Heart right ventricle (tissue), 16 donors: ENCODE measurements at regions not wholly inside any gene's neighbourhood (a gene's known extent, or its start where the extent isn't known, plus 50 kb on each side); places are given as distances from the start of the nearest gene placed in this dataset.
"Not testable (repeated sequence)": the region's sequence is repeated elsewhere in the genome, so short reads cannot be mapped to it uniquely, and the experiment has no call there.

Experiments used
- ATAC-seq, 8 donors: fragments of 200-7000 bp; cut with Tn5 transposase; one replicate each; pipeline ENCODE4 v1.9.1; 2020; ENCODE audit warnings: mild to moderate bottlenecking in 8 of 8, moderate library complexity in 8 of 8, moderate number of reproducible peaks in 1 of 8
- DNase-seq, 2 donors: peaks; one replicate each; pipeline ENCODE4 v3.0.0-alpha.2; 2020
- H3K27ac ChIP-seq, 10 donors: fragments of 200-600 bp; sonication (generic) in 2 of 10; one replicate each; pipeline versions ENCODE4 v1.5.0 to v1.8.0; 2020 to 2022; ENCODE audit warnings: mild to moderate bottlenecking in 3 of 10
- H3K27me3 ChIP-seq, 7 donors: fragments of 200-600 bp; one replicate each; pipeline ENCODE4 v1.8.0; 2021 to 2022; ENCODE audit warnings: mild to moderate bottlenecking in 2 of 7
- H3K36me3 ChIP-seq, 9 donors: fragments of 200-600 bp; sonication (generic) in 1 of 9; one replicate each; pipeline versions ENCODE4 v1.5.0 to v1.8.0; 2020 to 2022; ENCODE audit warnings: mild to moderate bottlenecking in 2 of 9
- H3K4me1 ChIP-seq, 9 donors: fragments of 200-600 bp; sonication (generic) in 1 of 9; one replicate each; pipeline versions ENCODE4 v1.5.0 to v1.8.0; 2020 to 2022; ENCODE audit warnings: mild to moderate bottlenecking in 4 of 9
- H3K4me3 ChIP-seq, 10 donors: fragments of 200-600 bp; sonication (generic) in 2 of 10; one replicate each; pipeline versions ENCODE4 v1.5.0 to v1.8.0; 2020 to 2022; ENCODE audit warnings: mild to moderate bottlenecking in 7 of 10, moderate library complexity in 2 of 10
- H3K9me3 ChIP-seq, 11 donors: fragments of 200-600 bp in 10 of 11; sonication (generic) in 2 of 11; one replicate each; pipeline versions ENCODE4 v1.5.0 to v1.8.0; 2013 to 2022; ENCODE audit warnings: mild to moderate bottlenecking in 2 of 11, control low read depth in 1 of 11, moderate library complexity in 1 of 11
- WGBS, 2 donors: extraction: QIAGEN DNeasy Blood & Tissue Kit; methylation state at CpG; one replicate each; pipeline ENCODE4 v1.1.7; 2013; ENCODE audit warnings: inconsistent platforms in 1 of 2; 5-methylcytosine and 5-hydroxymethylcytosine counted together
- intact Hi-C, 10 donors: fragments of 100-400 bp; cut with DNase I; formaldehyde crosslinking; loops; one replicate each; pipeline versions ENCODE4 v1.11.1 to v1.14.2; 2022
- TF ChIP-seq, protein P1 (sequence below), 9 donors: fragments of 200-600 bp; sonication (generic) in 2 of 9; IDR thresholded peaks; one replicate each; pipeline versions ENCODE4 v1.5.0 to v1.8.0; 2021 to 2022; ENCODE audit warnings: antibody characterized with exemption in 9 of 9, mild to moderate bottlenecking in 5 of 9, moderate library complexity in 1 of 9
- donor health status: Arrhythmogenic right ventricular cardiomyopathy.
- donor health status: ischemic (EF 13 %, LVEDD 7.1; RV severe dilation, severe dysfunction).
- donor health status: healthy with polysubstance abuse.
- donor health status: DM: no; HTN: yes; CAD: no.
- donor health status: DM: no; HTN: no; CAD: no.
- donor health status: ischemic (EF 25% LVEDD 6.9; RV normal size, moderate dysfunction).
- donor health status: ischemic (EF 25% LVEDD 5.7; RV mildly dilated, moderate dysfunction).
- donor health status: healthy.
- donor health status: DM: yes; HTN: yes; CAD: no.
- donor health status: Ischemic cardiomyopathy.
- donor health status: ischemic (EF 35%, LVEDD 5.7; RV mildly dilated, moderate dysfunction).
- donor health status: nonischemic (EF 11% LVEDD 7.7; RV severe dilation, severe dysfunction).
- donor health status: DM: yes; HTN: yes; CAD: no.
- donor health status: PGD.
- donor health status: ischemic (EF 29% LVEDD 5.4; RV normal size, mild dysfunction).
- donor health status: nonischemic (EF 23%, LVEDD 6.1; RV moderate dilation, normal function).

DNA sequence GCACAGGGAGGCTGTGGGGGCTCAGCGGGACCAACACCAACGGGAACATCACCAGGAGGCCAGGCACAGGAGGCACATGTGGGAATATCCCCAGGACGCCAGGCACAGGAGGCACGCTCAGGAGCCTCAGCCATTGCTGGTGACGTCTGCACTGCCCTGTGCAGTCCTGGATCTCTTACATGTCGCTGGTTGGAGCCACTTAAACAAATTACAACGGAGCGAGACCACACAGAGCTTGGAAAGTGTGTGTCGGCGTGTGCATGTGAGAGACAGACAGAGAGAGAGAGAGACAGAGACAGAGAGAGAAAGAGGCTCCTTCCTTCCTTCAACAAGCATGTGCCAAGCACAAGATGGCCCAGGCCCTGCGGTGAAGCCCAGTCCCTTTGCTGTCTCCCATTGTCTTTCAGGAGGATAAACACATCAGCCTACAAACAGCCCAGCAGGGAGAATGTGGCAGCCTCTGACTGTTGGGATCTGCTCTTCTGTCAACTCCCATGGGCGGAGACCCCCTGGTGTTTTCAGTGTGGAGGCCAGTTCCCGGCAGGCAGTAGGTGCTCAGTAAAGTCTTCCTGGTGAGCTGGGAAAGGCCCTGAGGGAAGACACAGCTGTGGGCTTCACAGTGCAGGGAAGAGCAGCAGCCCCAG is 112.7 kb upstream of the THBS2 start:
- Histone ChIP-seq H3K9me3 (no peaks in the 10 kb centered on the region), H3K36me3 (no peaks in the 10 kb centered on the region), H3K4me1 (no peaks in the 10 kb centered on the region), H3K27ac (no peak overlapping the region), H3K27me3 (no peaks in the 10 kb centered on the region), H3K4me3 (no peak overlapping the region)
- DNase-seq (no peak), ATAC-seq (no peak)
- WGBS, 2 donors = 91 to 93% methylated on average over 13 of the region's 13 CpGs
- intact Hi-C loops = no loop called here
- TF ChIP-seq, protein P1, sequence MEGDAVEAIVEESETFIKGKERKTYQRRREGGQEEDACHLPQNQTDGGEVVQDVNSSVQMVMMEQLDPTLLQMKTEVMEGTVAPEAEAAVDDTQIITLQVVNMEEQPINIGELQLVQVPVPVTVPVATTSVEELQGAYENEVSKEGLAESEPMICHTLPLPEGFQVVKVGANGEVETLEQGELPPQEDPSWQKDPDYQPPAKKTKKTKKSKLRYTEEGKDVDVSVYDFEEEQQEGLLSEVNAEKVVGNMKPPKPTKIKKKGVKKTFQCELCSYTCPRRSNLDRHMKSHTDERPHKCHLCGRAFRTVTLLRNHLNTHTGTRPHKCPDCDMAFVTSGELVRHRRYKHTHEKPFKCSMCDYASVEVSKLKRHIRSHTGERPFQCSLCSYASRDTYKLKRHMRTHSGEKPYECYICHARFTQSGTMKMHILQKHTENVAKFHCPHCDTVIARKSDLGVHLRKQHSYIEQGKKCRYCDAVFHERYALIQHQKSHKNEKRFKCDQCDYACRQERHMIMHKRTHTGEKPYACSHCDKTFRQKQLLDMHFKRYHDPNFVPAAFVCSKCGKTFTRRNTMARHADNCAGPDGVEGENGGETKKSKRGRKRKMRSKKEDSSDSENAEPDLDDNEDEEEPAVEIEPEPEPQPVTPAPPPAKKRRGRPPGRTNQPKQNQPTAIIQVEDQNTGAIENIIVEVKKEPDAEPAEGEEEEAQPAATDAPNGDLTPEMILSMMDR (IDR thresholded peaks at IDR 0.05) = no peak

DNA sequence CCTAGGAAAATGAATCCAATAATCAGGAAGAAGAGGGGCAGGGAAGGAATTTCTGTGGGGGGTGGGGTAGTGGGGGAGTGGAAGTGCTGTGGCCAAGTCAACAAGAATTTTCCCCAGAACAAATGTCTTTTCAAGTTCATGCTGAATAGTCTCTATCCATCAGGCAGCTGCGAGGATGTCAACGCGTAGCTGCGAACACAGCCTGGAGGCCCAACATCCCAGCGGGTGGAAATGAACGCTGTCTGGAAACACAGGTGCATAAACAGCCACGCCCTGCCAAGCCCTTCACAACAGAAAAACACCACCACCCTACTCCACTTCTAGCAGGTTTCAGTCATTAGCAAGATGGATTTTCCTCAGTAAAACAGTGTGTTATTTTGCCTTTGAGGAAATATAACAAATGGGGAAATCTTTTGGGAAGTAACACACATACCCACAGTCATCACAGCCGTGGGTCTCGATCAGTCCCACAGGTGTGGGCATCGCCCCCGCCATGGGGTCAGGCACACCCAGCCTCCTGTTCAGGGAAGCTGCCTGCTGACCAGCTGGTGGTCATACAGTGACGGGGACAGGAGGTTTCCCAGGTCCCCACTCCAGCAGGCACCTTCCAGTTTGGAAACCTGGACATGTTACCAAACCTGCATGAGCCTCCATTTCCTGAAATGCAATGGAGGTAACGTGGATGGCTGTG is 112.1 kb upstream of the THBS2 start:
- no peaks in the 10 kb centered on the region for H3K27me3 ChIP-seq
- TF ChIP-seq, protein P1 (IDR thresholded peaks at IDR 0.05) = no peak
- DNase-seq (no peak), ATAC-seq (no peak)
- intact Hi-C loops = no loop called here
- no peak overlapping the region for H3K27ac ChIP-seq
- no peaks in the 10 kb centered on the region for H3K9me3 ChIP-seq
- no peak overlapping the region for H3K4me3 ChIP-seq
- H3K36me3 ChIP-seq = no peaks in the 10 kb centered on the region
- no peaks in the 10 kb centered on the region for H3K4me1 ChIP-seq
- WGBS, 2 donors = 78 to 79% methylated on average over 13 of the region's 13 CpGs

- intact Hi-C loops = no loop called here
- TF ChIP-seq, protein P1 (IDR thresholded peaks at IDR 0.05) = no peak
- Histone ChIP-seq H3K27me3 (no peaks in the 10 kb centered on the region), H3K4me1 (no peaks in the 10 kb centered on the region), H3K4me3 (no peak overlapping the region), H3K9me3 (no peaks in the 10 kb centered on the region), H3K36me3 (no peaks in the 10 kb centered on the region), H3K27ac (no peak overlapping the region)
- WGBS, 2 donors = 61 to 75% methylated on average over 9 of the region's 9 CpGs
- DNase-seq (no peak), ATAC-seq (no peak)
Observed at GRCh38 chr6:169363590-169363989, 109.9 kb upstream of the THBS2 start.

DNA sequence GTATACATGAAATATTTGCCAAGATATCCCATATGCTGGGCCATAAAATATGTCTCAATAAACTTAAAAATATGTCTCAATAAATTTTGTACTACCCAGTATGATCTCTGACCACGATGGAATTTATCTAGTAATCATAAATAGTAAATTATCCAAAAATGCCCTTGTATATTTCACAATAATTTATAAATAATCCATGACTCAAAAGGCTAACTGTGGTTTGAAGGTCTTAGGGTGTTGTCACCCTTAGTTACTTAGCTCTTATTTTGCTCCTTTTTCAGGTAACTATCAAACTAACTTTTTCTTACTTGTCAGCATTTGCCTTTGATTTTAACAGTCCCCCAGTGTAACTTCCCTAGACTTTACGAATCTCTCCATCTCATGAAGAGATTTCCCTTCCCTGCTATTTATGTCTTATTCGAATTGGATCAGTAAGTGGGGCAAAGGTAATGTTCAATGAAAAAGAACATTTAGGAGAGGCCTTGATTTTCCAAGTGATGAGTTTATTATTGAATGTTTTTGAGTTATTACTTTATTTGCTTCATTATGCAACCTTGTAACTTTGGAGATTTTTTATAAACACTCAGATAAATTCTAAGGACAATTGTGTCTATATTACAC is 109.0 kb upstream of the THBS2 start:
- TF ChIP-seq, protein P1 (IDR thresholded peaks at IDR 0.05) = no peak
- Histone ChIP-seq H3K27ac (no peak overlapping the region), H3K9me3 (no peaks in the 10 kb centered on the region), H3K4me3 (no peak overlapping the region), H3K36me3 (no peaks in the 10 kb centered on the region), H3K27me3 (no peaks in the 10 kb centered on the region), H3K4me1 (no peaks in the 10 kb centered on the region)
- intact Hi-C loops = no loop called here
- WGBS, 2 donors = 68 to 80% methylated on average over 3 of the region's 3 CpGs
- ATAC-seq (no peak), DNase-seq (no peak)

DNA sequence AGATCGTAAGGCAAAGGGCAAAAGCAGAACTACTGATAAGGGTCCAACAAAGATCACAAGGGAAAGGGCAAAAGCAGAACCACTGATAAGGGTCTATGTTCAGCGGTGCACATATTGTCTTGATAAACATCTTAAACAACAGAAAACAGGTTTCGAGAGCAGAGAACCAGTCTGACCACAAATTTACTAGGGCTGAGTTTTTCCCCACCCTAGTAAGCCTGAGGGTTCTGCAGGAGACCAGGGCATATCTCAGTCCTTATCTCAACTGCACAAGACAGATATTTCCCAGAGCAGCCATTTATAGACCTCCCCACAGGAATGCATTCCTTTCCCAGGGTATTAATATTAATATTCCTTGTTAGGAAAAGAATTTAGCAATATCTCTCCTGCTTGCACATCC is 101.4 kb upstream of the THBS2 start:
- peaks cover 0 to 11% (median 4%) of the 10 kb centered on the region in 7 donors for H3K27me3 ChIP-seq
- ATAC-seq, intact Hi-C loops, H3K4me3 ChIP-seq, H3K27ac ChIP-seq, H3K4me1 ChIP-seq, H3K36me3 ChIP-seq, DNase-seq: not testable (repeated sequence)
- WGBS, 2 donors = 83 to 85% methylated on average over 3 of the region's 3 CpGs
- H3K9me3 ChIP-seq = peaks cover 0 to 23% (median 0%) of the 10 kb centered on the region in 11 donors
